ENCODE measurements at regions not wholly inside any gene's neighbourhood (a gene's known extent, or its start where the extent isn't known, plus 50 kb on each side); places are given as distances from the start of the nearest gene placed in this dataset.

GRCh38 chr4:136769717-136770116 is 762.6 kb downstream of the PCDH18 start:
- TF ChIP-seq SRF (IDR thresholded peaks at IDR 0.05; ENCODE audit: low read depth) (no peak), YY1 (IDR thresholded peaks at IDR 0.05; ENCODE audit: extremely low read depth, insufficient replicate concordance, low read depth, low read length) (no peak), ZBTB33 (IDR thresholded peaks at IDR 0.05; ENCODE audit: extremely low read depth, insufficient replicate concordance, low read length) (no peak), CEBPB (IDR thresholded peaks at IDR 0.05; ENCODE audit: low read depth) (no peak), TCF7L2 (IDR thresholded peaks at IDR 0.05; ENCODE audit: borderline replicate concordance, extremely low read depth, insufficient read depth, insufficient read length) (no peak), MAX (IDR thresholded peaks at IDR 0.05) (no peak), ZFX (IDR thresholded peaks at IDR 0.05) (no peak), POLR2AphosphoS5 (IDR thresholded peaks at IDR 0.05; ENCODE audit: low read depth, low read length) (no peak), SP1 (IDR thresholded peaks at IDR 0.05; ENCODE audit: low read depth) (no peak)
- DNase-seq (ENCODE audit: low read depth, low spot score) (no peak), ATAC-seq (no peak)
- intact Hi-C loops (cut with micrococcal nuclease), result no loop called here
- Histone ChIP-seq H4K20me1 (ENCODE audit: insufficient read depth) (no peaks in the 10 kb centered on the region), H3K4me2 (ENCODE audit: low read length) (no peak overlapping the region), H2AFZ (ENCODE audit: low read depth, low read length, poor library complexity, severe bottlenecking) (no peak overlapping the region), H3K4me3 (replicated peaks in 1 of 2; ENCODE audit: low read depth in 1 of 2, low read length in 2 of 2) (no peak overlapping the region), H3K9ac (ENCODE audit: low read length) (no peak overlapping the region), H3K27me3 (ENCODE audit: insufficient read depth, low read length) (no peaks in the 10 kb centered on the region), H3K36me3 (ENCODE audit: control insufficient read depth in 1 of 2, insufficient read depth in 2 of 2, low read length in 2 of 2) (no peaks in the 10 kb centered on the region), H3K9me3 (ENCODE audit: control insufficient read depth in 1 of 2, insufficient read depth in 1 of 2, low read depth in 1 of 2, low read length in 2 of 2) (no peaks in the 10 kb centered on the region), H3K79me2 (ENCODE audit: insufficient read depth, low read length) (no peaks in the 10 kb centered on the region), H3K4me1 (ENCODE audit: control insufficient read depth in 1 of 2, insufficient read depth in 2 of 2, low read length in 2 of 2) (no peaks in the 10 kb centered on the region), H3K9me2 (ENCODE audit: insufficient read depth) (no peaks in the 10 kb centered on the region), H3K27ac (ENCODE audit: low read depth, low read length) (no peak overlapping the region)
- ChIA-PET CTCF (no interaction called here), RAD21 (ENCODE audit: low non-redundant PET in 1 of 2, low total read pairs in 2 of 2, uncharacterized antibody in 2 of 2, unreplicated experiment in 2 of 2) (no interaction called here), POLR2A (no interaction called here)
- BruUV-seq (replicated peaks), result no TSS peak

GRCh38 chr4:136768925-136769275 is 763.4 kb downstream of the PCDH18 start:
- Histone ChIP-seq H3K27ac (ENCODE audit: low read depth, low read length) (no peak overlapping the region), H3K9me3 (ENCODE audit: control insufficient read depth in 1 of 2, insufficient read depth in 1 of 2, low read depth in 1 of 2, low read length in 2 of 2) (no peaks in the 10 kb centered on the region), H3K9ac (ENCODE audit: low read length) (no peak overlapping the region), H3K4me2 (ENCODE audit: low read length) (no peak overlapping the region), H3K9me2 (ENCODE audit: insufficient read depth) (no peaks in the 10 kb centered on the region), H3K4me1 (ENCODE audit: control insufficient read depth in 1 of 2, insufficient read depth in 2 of 2, low read length in 2 of 2) (no peaks in the 10 kb centered on the region), H3K4me3 (replicated peaks in 1 of 2; ENCODE audit: low read depth in 1 of 2, low read length in 2 of 2) (no peak overlapping the region), H3K27me3 (ENCODE audit: insufficient read depth, low read length) (no peaks in the 10 kb centered on the region), H3K79me2 (ENCODE audit: insufficient read depth, low read length) (no peaks in the 10 kb centered on the region), H2AFZ (ENCODE audit: low read depth, low read length, poor library complexity, severe bottlenecking) (no peak overlapping the region), H3K36me3 (ENCODE audit: control insufficient read depth in 1 of 2, insufficient read depth in 2 of 2, low read length in 2 of 2) (no peaks in the 10 kb centered on the region), H4K20me1 (ENCODE audit: insufficient read depth) (no peaks in the 10 kb centered on the region)
- ATAC-seq, result no peak
- no TSS peak for BruUV-seq (replicated peaks)
- POLR2A ChIA-PET, result no interaction called here
- DNase-seq (ENCODE audit: low read depth, low spot score), result no peak
- TF ChIP-seq ATF3 (IDR thresholded peaks at IDR 0.05) (no peak), CTCF (IDR thresholded peaks at IDR 0.05 in 2 of 3, conservative IDR thresholded peaks at IDR 0.05 in 1 of 3; ENCODE audit: borderline replicate concordance in 1 of 3, insufficient read depth in 1 of 3, low read depth in 2 of 3, low read length in 2 of 3) (no peak), RAD21 (IDR thresholded peaks at IDR 0.05; ENCODE audit: low read depth) (no peak), ELF1 (IDR thresholded peaks at IDR 0.05; ENCODE audit: borderline replicate concordance, low read depth) (no peak), ZNF274 (IDR thresholded peaks at IDR 0.05; ENCODE audit: low read depth, low read length) (no peak), ZFX (IDR thresholded peaks at IDR 0.05) (no peak), POLR2AphosphoS5 (IDR thresholded peaks at IDR 0.05; ENCODE audit: low read depth, low read length) (no peak), POLR2A (IDR thresholded peaks at IDR 0.05; ENCODE audit: borderline replicate concordance, extremely low read depth, insufficient read depth, insufficient read length) (no peak), FOSL1 (IDR thresholded peaks at IDR 0.05; ENCODE audit: low read depth) (no peak), JUND (IDR thresholded peaks at IDR 0.05) (no peak), CBX3 (IDR thresholded peaks at IDR 0.05; ENCODE audit: low read depth) (no peak), SRF (IDR thresholded peaks at IDR 0.05; ENCODE audit: low read depth) (no peak), EZH2phosphoT487 (IDR thresholded peaks at IDR 0.05; ENCODE audit: borderline replicate concordance) (no peak), SP1 (IDR thresholded peaks at IDR 0.05; ENCODE audit: low read depth) (no peak), EZH2 (IDR thresholded peaks at IDR 0.05) (no peak)
- CTCF ChIA-PET, result no interaction called here
- intact Hi-C loops (cut with micrococcal nuclease), result no loop called here
- RAD21 ChIA-PET (ENCODE audit: low non-redundant PET in 1 of 2, low total read pairs in 2 of 2, uncharacterized antibody in 2 of 2, unreplicated experiment in 2 of 2), result no interaction called here

Measured in HCT116 (cell line).